ENCODE measurements at regions not wholly inside any gene's neighbourhood (a gene's known extent, or its start where the extent isn't known, plus 50 kb on each side); places are given as distances from the start of the nearest gene placed in this dataset.
"Not testable (repeated sequence)": the region's sequence is repeated elsewhere in the genome, so short reads cannot be mapped to it uniquely, and the experiment has no call there.

GRCh38 chr10:107546284-107546683 lies 381.8 kb upstream of the SORCS1 start:
- DNase-seq (ENCODE audit: missing footprints) (no peak), ATAC-seq (no peak)
- intact Hi-C loops (cut with DNase I) = no loop called here

GRCh38 chr10:107545717-107546116 lies 381.2 kb upstream of the SORCS1 start:
- intact Hi-C loops (cut with DNase I) = no loop called here
- DNase-seq (ENCODE audit: missing footprints) (no peak), ATAC-seq (no peak)

- ATAC-seq = no peak
- intact Hi-C loops (cut with DNase I) = no loop called here
- no peak for DNase-seq (ENCODE audit: missing footprints)
Observed at GRCh38 chr10:107544706-107545520, 380.4 kb upstream of the SORCS1 start.

GRCh38 chr10:107542607-107543006 lies 378.1 kb upstream of the SORCS1 start:
- ATAC-seq (no peak), DNase-seq (ENCODE audit: missing footprints) (no peak)
- intact Hi-C loops (cut with DNase I) = no loop called here

GRCh38 chr10:107542016-107542415 lies 377.5 kb upstream of the SORCS1 start:
- DNase-seq (ENCODE audit: missing footprints) = no peak
- ATAC-seq = no peak
- intact Hi-C loops (cut with DNase I) = no loop called here

- no peak for DNase-seq (ENCODE audit: missing footprints)
- intact Hi-C loops (cut with DNase I) = no loop called here
- ATAC-seq = no peak
Observed at GRCh38 chr10:107540981-107541380, 376.5 kb upstream of the SORCS1 start.

- ATAC-seq = no peak
- intact Hi-C loops (cut with DNase I) = no loop called here
- no peak for DNase-seq (ENCODE audit: missing footprints)
Observed at GRCh38 chr10:107529350-107529749, 364.8 kb upstream of the SORCS1 start.

GRCh38 chr10:107520348-107520747 lies 355.8 kb upstream of the SORCS1 start:
- no peak for ATAC-seq
- intact Hi-C loops (cut with DNase I) = no loop called here
- no peak for DNase-seq (ENCODE audit: missing footprints)

GRCh38 chr10:107517811-107518210 lies 353.3 kb upstream of the SORCS1 start:
- intact Hi-C loops (cut with DNase I) = loop anchor here (10.0 kb wide), 1 partner anchor 47 kb away; no protein-coding TSS in a partner anchor
- no peak for ATAC-seq
- no peak for DNase-seq (ENCODE audit: missing footprints)

- ATAC-seq (no peak), DNase-seq (ENCODE audit: missing footprints) (no peak)
Observed at GRCh38 chr10:107516349-107516748, 351.8 kb upstream of the SORCS1 start.

GRCh38 chr10:107504011-107504410 lies 339.5 kb upstream of the SORCS1 start:
- ATAC-seq; DNase-seq (ENCODE audit: missing footprints); intact Hi-C loops (cut with DNase I): not testable (repeated sequence)

More at GRCh38 chr10:107516349-107516748, 351.8 kb upstream of the SORCS1 start:
- intact Hi-C loops (cut with DNase I) = loop anchor here (10.0 kb wide), 1 partner anchor 48 kb away; no protein-coding TSS in a partner anchor

GRCh38 chr10:107502229-107502985 lies 337.9 kb upstream of the SORCS1 start:
- intact Hi-C loops (cut with DNase I) = no loop called here
- ATAC-seq (no peak), DNase-seq (ENCODE audit: missing footprints) (no peak)

- no peak for DNase-seq (ENCODE audit: missing footprints)
- intact Hi-C loops (cut with DNase I) = no loop called here
- no peak for ATAC-seq
Observed at GRCh38 chr10:107498983-107499382, 334.5 kb upstream of the SORCS1 start.

GRCh38 chr10:107497024-107497423 lies 332.5 kb upstream of the SORCS1 start:
- no peak for ATAC-seq
- intact Hi-C loops (cut with DNase I) = no loop called here
- no peak for DNase-seq (ENCODE audit: missing footprints)

GRCh38 chr10:107496594-107496993 lies 332.1 kb upstream of the SORCS1 start:
- intact Hi-C loops (cut with DNase I) = no loop called here
- no peak for DNase-seq (ENCODE audit: missing footprints)
- ATAC-seq = no peak

GRCh38 chr10:107492389-107492788 lies 327.9 kb upstream of the SORCS1 start:
- intact Hi-C loops (cut with DNase I) = no loop called here
- ATAC-seq (no peak), DNase-seq (ENCODE audit: missing footprints) (no peak)

- no peak for ATAC-seq
- intact Hi-C loops (cut with DNase I) = no loop called here
- no peak for DNase-seq (ENCODE audit: missing footprints)
Observed at GRCh38 chr10:107490389-107490788, 325.9 kb upstream of the SORCS1 start.

GRCh38 chr10:107487284-107487683 lies 322.8 kb upstream of the SORCS1 start:
- intact Hi-C loops (cut with DNase I) = no loop called here
- ATAC-seq = no peak
- DNase-seq (ENCODE audit: missing footprints) = no peak

- DNase-seq (ENCODE audit: missing footprints) = no peak
- intact Hi-C loops (cut with DNase I) = no loop called here
- ATAC-seq = no peak
Observed at GRCh38 chr10:107485019-107485418, 320.5 kb upstream of the SORCS1 start.

- DNase-seq (ENCODE audit: missing footprints) (no peak), ATAC-seq (no peak)
- intact Hi-C loops (cut with DNase I) = no loop called here
Observed at GRCh38 chr10:107481881-107482280, 317.4 kb upstream of the SORCS1 start.

Measured in Right ventricle myocardium inferior (tissue), 1 donor.